ENCODE measurements at regions not wholly inside any gene's neighbourhood (a gene's known extent, or its start where the extent isn't known, plus 50 kb on each side); places are given as distances from the start of the nearest gene placed in this dataset.
"Not testable (repeated sequence)": the region's sequence is repeated elsewhere in the genome, so short reads cannot be mapped to it uniquely, and the experiment has no call there.

GRCh38 chr2:16090650-16091575 is 150.6 kb downstream of the MYCN start:
- no peak for DNase-seq

GRCh38 chr2:16089491-16089890 is 149.1 kb downstream of the MYCN start:
- DNase-seq = not testable (repeated sequence)

- DNase-seq = no peak
These were observed 148.4 kb downstream of the MYCN start for GRCh38 chr2:16088802-16089112.

- DNase-seq = no peak
These were observed 147.9 kb downstream of the MYCN start for GRCh38 chr2:16088035-16088801.

- not testable (repeated sequence) for DNase-seq
These were observed 145.8 kb downstream of the MYCN start for GRCh38 chr2:16086136-16086535.

GRCh38 chr2:16085073-16085472 is 144.7 kb downstream of the MYCN start:
- DNase-seq = no peak

- no peak for DNase-seq
These were observed 143.9 kb downstream of the MYCN start for GRCh38 chr2:16084274-16084673.

- no peak for DNase-seq
These were observed 141.9 kb downstream of the MYCN start for GRCh38 chr2:16082276-16082675.

- DNase-seq = no peak
These were observed 141.2 kb downstream of the MYCN start for GRCh38 chr2:16081316-16082200.

GRCh38 chr2:16080516-16080915 is 140.2 kb downstream of the MYCN start:
- DNase-seq = no peak

GRCh38 chr2:16080071-16080470 is 139.7 kb downstream of the MYCN start:
- no peak for DNase-seq

- DNase-seq = no peak
These were observed 139.3 kb downstream of the MYCN start for GRCh38 chr2:16079637-16080036.

- DNase-seq = no peak
These were observed 137.3 kb downstream of the MYCN start for GRCh38 chr2:16077601-16078000.

- DNase-seq = no peak
These were observed 136.6 kb downstream of the MYCN start for GRCh38 chr2:16076911-16077310.

- no peak for DNase-seq
These were observed 135.0 kb downstream of the MYCN start for GRCh38 chr2:16075045-16076012.

GRCh38 chr2:16073921-16074425 is 133.6 kb downstream of the MYCN start:
- no peak for DNase-seq

GRCh38 chr2:16073471-16073870 is 133.1 kb downstream of the MYCN start:
- no peak for DNase-seq

- DNase-seq = no peak
These were observed 132.4 kb downstream of the MYCN start for GRCh38 chr2:16072638-16073290.

- no peak for DNase-seq
These were observed 131.7 kb downstream of the MYCN start for GRCh38 chr2:16071865-16072637.

Measured in NCI-H1105 (cell line).